Neural crest cell (in vitro differentiated cells): ENCODE measurements at regions not wholly inside any gene's neighbourhood (a gene's known extent, or its start where the extent isn't known, plus 50 kb on each side); places are given as distances from the start of the nearest gene placed in this dataset.

Experiments used
- DNase-seq: peaks from one replicate; pipeline ENCODE4 v3.0.0; 2021; ENCODE audit warnings: low read depth, mixed read lengths, low spot score
- H3K27ac Mint-ChIP-seq: one replicate; pipeline ENCODE4 v1.8.0; 2021; ENCODE audit warnings: mild to moderate bottlenecking, mixed read lengths; ENCODE audit not compliant: unreplicated experiment
- H3K27me3 Mint-ChIP-seq: 2 replicates; pipeline ENCODE4 v1.8.0; 2021; ENCODE audit warnings: low read depth, mild to moderate bottlenecking, mixed read lengths
- H3K36me3 Mint-ChIP-seq: 2 replicates; pipeline ENCODE4 v1.8.0; 2021; ENCODE audit warnings: low read depth, mild to moderate bottlenecking, mixed read lengths
- H3K4me1 Mint-ChIP-seq: 2 replicates; pipeline ENCODE4 v1.8.0; 2021; ENCODE audit warnings: mixed read lengths
- H3K4me3 Mint-ChIP-seq: one replicate; pipeline ENCODE4 v1.8.0; 2021; ENCODE audit warnings: mild to moderate bottlenecking, mixed read lengths
- H3K9me3 Mint-ChIP-seq: 2 replicates; pipeline ENCODE4 v1.8.0; 2021; ENCODE audit warnings: mixed read lengths
- TF ChIP-seq, protein P1 (sequence below): fragments of 200-600 bp; sonication (generic); conservative IDR thresholded peaks from 2 replicates; pipeline ENCODE4 v1.5.0; 2021; ENCODE audit warnings: antibody characterized with exemption, mild to moderate bottlenecking

DNA sequence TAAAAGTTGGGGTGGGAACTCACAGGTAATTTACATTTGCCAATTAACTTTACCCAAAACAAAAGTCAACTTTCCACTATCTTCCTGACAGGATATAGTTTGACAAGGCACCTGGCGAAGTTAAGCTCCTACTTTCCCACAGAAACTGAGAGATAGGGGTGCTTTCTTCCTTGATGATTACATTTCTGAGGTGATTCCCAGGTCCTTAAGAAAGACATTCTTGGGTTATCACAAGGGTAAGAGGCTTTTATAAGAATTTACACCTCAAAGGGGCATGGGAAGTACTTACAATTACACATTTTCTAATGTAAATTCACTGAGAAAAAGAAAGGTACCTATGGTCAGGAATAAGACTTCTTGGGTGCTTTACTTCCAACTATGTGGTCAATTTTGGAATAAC lies 660.9 kb upstream of the MGAT4C start:
- no peaks in the 10 kb centered on the region for H3K27me3 Mint-ChIP-seq
- H3K9me3 Mint-ChIP-seq: no peaks in the 10 kb centered on the region
- no peak overlapping the region for H3K4me3 Mint-ChIP-seq
- no peak for DNase-seq
- no peak overlapping the region for H3K27ac Mint-ChIP-seq
- H3K36me3 Mint-ChIP-seq: no peaks in the 10 kb centered on the region
- TF ChIP-seq, protein P1, sequence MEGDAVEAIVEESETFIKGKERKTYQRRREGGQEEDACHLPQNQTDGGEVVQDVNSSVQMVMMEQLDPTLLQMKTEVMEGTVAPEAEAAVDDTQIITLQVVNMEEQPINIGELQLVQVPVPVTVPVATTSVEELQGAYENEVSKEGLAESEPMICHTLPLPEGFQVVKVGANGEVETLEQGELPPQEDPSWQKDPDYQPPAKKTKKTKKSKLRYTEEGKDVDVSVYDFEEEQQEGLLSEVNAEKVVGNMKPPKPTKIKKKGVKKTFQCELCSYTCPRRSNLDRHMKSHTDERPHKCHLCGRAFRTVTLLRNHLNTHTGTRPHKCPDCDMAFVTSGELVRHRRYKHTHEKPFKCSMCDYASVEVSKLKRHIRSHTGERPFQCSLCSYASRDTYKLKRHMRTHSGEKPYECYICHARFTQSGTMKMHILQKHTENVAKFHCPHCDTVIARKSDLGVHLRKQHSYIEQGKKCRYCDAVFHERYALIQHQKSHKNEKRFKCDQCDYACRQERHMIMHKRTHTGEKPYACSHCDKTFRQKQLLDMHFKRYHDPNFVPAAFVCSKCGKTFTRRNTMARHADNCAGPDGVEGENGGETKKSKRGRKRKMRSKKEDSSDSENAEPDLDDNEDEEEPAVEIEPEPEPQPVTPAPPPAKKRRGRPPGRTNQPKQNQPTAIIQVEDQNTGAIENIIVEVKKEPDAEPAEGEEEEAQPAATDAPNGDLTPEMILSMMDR: no peak
- no peaks in the 10 kb centered on the region for H3K4me1 Mint-ChIP-seq

DNA sequence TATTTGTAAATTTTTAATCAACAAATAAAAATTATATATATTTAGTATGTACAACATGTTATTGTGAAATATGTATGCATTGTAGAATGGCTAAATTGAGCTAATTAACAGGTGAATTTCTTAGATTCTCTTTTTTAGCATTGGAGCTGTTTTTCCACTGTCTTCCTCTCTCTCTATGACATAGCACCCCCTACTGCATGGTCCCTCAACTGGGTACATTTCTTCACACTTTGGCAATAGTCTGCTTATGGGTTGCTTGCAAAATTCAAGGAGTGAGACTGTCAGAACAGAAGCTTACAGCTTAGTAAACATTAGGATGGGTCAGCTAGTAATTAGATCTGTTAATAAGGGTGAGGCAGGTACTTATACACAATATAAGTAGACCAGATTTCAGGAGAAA lies 658.5 kb upstream of the MGAT4C start:
- no peaks in the 10 kb centered on the region for H3K9me3 Mint-ChIP-seq
- no peaks in the 10 kb centered on the region for H3K27me3 Mint-ChIP-seq
- no peak overlapping the region for H3K4me3 Mint-ChIP-seq
- H3K27ac Mint-ChIP-seq: no peak overlapping the region
- peak; percentile 3 for DNase-seq
- H3K4me1 Mint-ChIP-seq: no peaks in the 10 kb centered on the region
- H3K36me3 Mint-ChIP-seq: no peaks in the 10 kb centered on the region
- TF ChIP-seq, protein P1: peak; percentile 67

DNA sequence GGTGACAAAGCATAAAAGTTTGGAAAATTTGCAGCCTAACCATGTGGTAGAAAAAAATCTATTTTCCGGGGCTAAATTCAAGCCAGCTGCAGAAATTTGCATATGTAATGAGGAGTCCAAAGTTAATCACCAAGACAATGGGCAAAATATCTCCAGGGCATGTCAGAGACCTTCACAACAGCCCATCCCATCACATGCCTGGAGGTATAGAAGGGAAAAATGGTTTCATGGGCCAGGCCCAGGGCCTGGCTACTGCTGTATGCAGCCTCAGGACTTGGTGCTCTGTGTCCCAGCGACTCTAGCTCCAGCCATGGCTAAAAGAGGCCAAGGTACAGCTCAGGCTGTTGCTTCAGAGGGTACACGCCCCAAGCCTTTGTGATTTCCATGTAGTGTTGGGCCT lies 655.8 kb upstream of the MGAT4C start:
- H3K4me3 Mint-ChIP-seq: no peak overlapping the region
- TF ChIP-seq, protein P1: no peak
- no peaks in the 10 kb centered on the region for H3K27me3 Mint-ChIP-seq
- H3K9me3 Mint-ChIP-seq: no peaks in the 10 kb centered on the region
- no peaks in the 10 kb centered on the region for H3K36me3 Mint-ChIP-seq
- H3K4me1 Mint-ChIP-seq: no peaks in the 10 kb centered on the region
- H3K27ac Mint-ChIP-seq: no peak overlapping the region
- DNase-seq: no peak

DNA sequence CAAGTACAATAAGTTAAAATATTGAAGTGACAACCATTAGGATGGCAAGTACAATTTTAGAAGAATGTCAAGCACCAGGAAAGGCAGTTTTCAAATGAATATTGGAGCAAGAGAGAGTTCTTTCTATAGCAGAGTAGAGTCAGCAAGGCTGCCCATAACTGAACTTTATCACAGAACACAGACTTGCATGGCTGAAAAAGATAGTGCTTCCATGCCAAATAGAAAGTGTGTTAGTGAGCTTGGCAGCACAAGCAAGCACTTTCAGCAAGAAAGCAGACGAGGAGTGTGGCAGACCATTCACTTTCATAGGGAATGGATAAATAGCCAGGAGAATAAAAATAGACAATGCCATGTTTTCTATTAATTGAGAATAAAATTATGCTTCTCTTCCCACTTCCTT lies 647.0 kb upstream of the MGAT4C start:
- Mint-ChIP-seq H3K27me3 (no peaks in the 10 kb centered on the region), H3K36me3 (no peaks in the 10 kb centered on the region), H3K27ac (no peak overlapping the region), H3K4me1 (no peaks in the 10 kb centered on the region), H3K4me3 (no peak overlapping the region), H3K9me3 (no peaks in the 10 kb centered on the region)
- TF ChIP-seq, protein P1: no peak
- DNase-seq: no peak

DNA sequence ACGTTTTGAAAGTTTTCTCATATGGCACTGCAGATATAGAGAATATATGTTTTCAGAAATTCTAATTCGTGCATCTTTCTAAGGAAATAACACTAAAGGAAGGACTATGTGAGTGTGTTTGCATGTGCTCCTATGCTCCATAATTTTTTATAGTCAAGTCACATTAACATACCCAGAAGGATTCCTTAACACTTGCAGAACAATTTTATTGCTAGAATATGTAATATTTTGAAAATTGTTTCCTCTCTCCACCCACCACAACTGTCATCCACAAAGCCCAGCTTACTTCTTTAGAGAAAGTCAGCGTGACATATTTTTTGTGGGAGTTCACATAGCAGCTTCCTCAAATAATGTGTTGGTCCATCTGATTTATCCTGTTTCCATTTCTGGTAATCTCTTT lies 604.6 kb upstream of the MGAT4C start:
- no peak overlapping the region for H3K4me3 Mint-ChIP-seq

More for the DNA sequence above, 604.6 kb upstream of the MGAT4C start:
- H3K27me3 Mint-ChIP-seq: no peaks in the 10 kb centered on the region
- H3K36me3 Mint-ChIP-seq: no peaks in the 10 kb centered on the region
- H3K9me3 Mint-ChIP-seq: no peaks in the 10 kb centered on the region
- TF ChIP-seq, protein P1: no peak
- H3K27ac Mint-ChIP-seq: no peak overlapping the region
- H3K4me1 Mint-ChIP-seq: no peaks in the 10 kb centered on the region
- no peak for DNase-seq
